Hepatocyte (in vitro differentiated cells): ENCODE measurements at regions not wholly inside any gene's neighbourhood (a gene's known extent, or its start where the extent isn't known, plus 50 kb on each side); places are given as distances from the start of the nearest gene placed in this dataset.

Experiments used
- DNase-seq: peaks from one replicate; pipeline ENCODE4 v3.0.0-alpha.2; 2016; ENCODE audit warnings: low spot score
- H2AFZ ChIP-seq: fragments of 200-600 bp; sonication (generic); 2 replicates; pipeline ENCODE4 v1.6.0; 2016; ENCODE audit warnings: antibody characterized with exemption, mild to moderate bottlenecking
- H3K27ac ChIP-seq: fragments of 200-600 bp; sonication (generic); 2 replicates; pipeline ENCODE4 v1.5.1; 2016; ENCODE audit warnings: mild to moderate bottlenecking
- H3K27me3 ChIP-seq: fragments of 200-600 bp; sonication (generic); 2 replicates; pipeline ENCODE4 v1.6.1; 2016
- H3K36me3 ChIP-seq: fragments of 200-600 bp; sonication (generic); replicated peaks from 2 replicates; pipeline ENCODE4 v1.5.1; 2016; ENCODE audit warnings: low read depth; ENCODE audit not compliant: insufficient read depth
- H3K4me1 ChIP-seq: fragments of 200-600 bp; sonication (generic); 2 replicates; pipeline ENCODE4 v1.5.1; 2016; ENCODE audit warnings: mild to moderate bottlenecking, moderate library complexity; ENCODE audit not compliant: insufficient read depth
- H3K4me2 ChIP-seq: fragments of 200-600 bp; sonication (generic); 2 replicates; pipeline ENCODE4 v1.6.0; 2016
- H3K4me3 ChIP-seq: fragments of 200-600 bp; sonication (generic); 2 replicates; pipeline ENCODE4 v1.5.1; 2016; ENCODE audit warnings: mild to moderate bottlenecking
- H3K79me2 ChIP-seq: fragments of 200-600 bp; sonication (generic); 2 replicates; pipeline ENCODE4 v1.6.0; 2017; ENCODE audit warnings: mild to moderate bottlenecking
- H3K9me2 ChIP-seq: fragments of 200-600 bp; sonication (generic); replicated peaks from 2 replicates; pipeline ENCODE4 v1.6.0; 2017; ENCODE audit warnings: mild to moderate bottlenecking; ENCODE audit not compliant: insufficient read depth
- H3K9me3 ChIP-seq: fragments of 200-600 bp; sonication (generic); 2 replicates; pipeline ENCODE4 v1.5.1; 2016; ENCODE audit warnings: low read depth, mild to moderate bottlenecking
- H4K20me1 ChIP-seq: fragments of 200-600 bp; sonication (generic); 2 replicates; pipeline ENCODE4 v1.6.0; 2016; ENCODE audit warnings: mild to moderate bottlenecking; ENCODE audit not compliant: insufficient read depth, poor library complexity, severe bottlenecking
- EZH2 ChIP-seq: fragments of 200-600 bp; sonication (generic); IDR thresholded peaks from 2 replicates; pipeline ENCODE4 v1.6.1; 2016; ENCODE audit warnings: antibody characterized with exemption, mild to moderate bottlenecking, borderline replicate concordance
- EZH2phosphoT487 ChIP-seq: fragments of 200-600 bp; sonication (generic); IDR thresholded peaks from one replicate; pipeline ENCODE4 v1.6.1; 2018; ENCODE audit warnings: antibody characterized with exemption, mild to moderate bottlenecking, low read depth, moderate library complexity; ENCODE audit not compliant: unreplicated experiment, severe bottlenecking
- WGBS: methylation state at CpG from one replicate; pipeline ENCODE4 v1.1.6; 2016; ENCODE audit warnings: low lambda C conversion rate; ENCODE audit errors: missing lambda C conversion rate; 5-methylcytosine and 5-hydroxymethylcytosine counted together
- TF ChIP-seq, protein P1 (sequence below): fragments of 200-600 bp; sonication (generic); IDR thresholded peaks from 2 replicates; pipeline ENCODE4 v1.5.1; 2016; ENCODE audit warnings: antibody characterized with exemption, mild to moderate bottlenecking; ENCODE audit not compliant: poor library complexity

DNA sequence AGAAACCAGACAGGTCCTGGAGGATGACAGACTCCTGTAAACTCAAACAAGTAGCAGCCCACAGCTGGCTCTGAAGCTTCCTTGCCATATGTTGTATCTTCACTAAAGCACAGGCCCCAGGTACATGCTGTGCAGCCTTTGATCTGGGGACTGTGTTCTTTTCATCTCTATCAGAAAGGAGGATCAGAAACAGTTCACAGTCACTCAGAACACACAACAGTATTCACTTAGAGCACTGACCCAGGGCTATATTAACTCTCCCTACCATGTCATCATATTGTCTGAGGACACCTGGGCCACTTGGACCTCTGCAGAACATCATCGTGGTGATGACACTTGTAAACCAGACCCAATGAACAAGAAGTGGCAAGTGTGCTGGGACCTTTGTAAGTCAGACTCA lies 222.0 kb downstream of the SETD4 start:
- H3K4me2 ChIP-seq, result no peak overlapping the region
- no peaks in the 10 kb centered on the region for H4K20me1 ChIP-seq
- no peak overlapping the region for H3K4me3 ChIP-seq
- H3K9me2 ChIP-seq, result no peaks in the 10 kb centered on the region
- H2AFZ ChIP-seq, result no peak overlapping the region
- TF ChIP-seq EZH2 (no peak), EZH2phosphoT487 (no peak)
- TF ChIP-seq, protein P1, sequence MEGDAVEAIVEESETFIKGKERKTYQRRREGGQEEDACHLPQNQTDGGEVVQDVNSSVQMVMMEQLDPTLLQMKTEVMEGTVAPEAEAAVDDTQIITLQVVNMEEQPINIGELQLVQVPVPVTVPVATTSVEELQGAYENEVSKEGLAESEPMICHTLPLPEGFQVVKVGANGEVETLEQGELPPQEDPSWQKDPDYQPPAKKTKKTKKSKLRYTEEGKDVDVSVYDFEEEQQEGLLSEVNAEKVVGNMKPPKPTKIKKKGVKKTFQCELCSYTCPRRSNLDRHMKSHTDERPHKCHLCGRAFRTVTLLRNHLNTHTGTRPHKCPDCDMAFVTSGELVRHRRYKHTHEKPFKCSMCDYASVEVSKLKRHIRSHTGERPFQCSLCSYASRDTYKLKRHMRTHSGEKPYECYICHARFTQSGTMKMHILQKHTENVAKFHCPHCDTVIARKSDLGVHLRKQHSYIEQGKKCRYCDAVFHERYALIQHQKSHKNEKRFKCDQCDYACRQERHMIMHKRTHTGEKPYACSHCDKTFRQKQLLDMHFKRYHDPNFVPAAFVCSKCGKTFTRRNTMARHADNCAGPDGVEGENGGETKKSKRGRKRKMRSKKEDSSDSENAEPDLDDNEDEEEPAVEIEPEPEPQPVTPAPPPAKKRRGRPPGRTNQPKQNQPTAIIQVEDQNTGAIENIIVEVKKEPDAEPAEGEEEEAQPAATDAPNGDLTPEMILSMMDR, result no peak
- no peak for DNase-seq
- no peaks in the 10 kb centered on the region for H3K27me3 ChIP-seq
- H3K27ac ChIP-seq, result no peak overlapping the region
- no peaks in the 10 kb centered on the region for H3K36me3 ChIP-seq
- H3K4me1 ChIP-seq, result peaks cover 5% of the 10 kb centered on the region
- H3K9me3 ChIP-seq, result no peaks in the 10 kb centered on the region
- H3K79me2 ChIP-seq, result no peaks in the 10 kb centered on the region
- 43% methylated on average over 1 of the region's 1 CpG for WGBS

DNA sequence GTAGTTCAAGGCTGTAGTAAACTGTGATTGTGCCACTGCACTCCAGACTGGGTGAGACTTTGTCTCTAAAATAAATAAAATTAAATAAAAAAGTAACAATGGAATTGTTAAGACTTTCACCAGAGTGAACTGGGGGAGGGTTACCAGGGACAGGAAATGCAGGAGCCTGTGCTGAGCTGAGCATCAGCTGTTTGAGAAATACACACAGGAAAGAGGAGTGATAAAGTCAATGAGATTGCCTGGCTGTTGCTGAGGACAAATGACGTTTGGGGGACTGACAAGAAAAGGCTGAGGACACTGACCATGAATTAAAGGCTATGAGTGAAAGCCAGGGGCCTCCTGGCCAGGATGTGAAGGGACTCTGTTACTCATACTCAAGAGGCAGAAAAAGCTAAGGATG lies 226.3 kb downstream of the SETD4 start:
- no peaks in the 10 kb centered on the region for H4K20me1 ChIP-seq
- WGBS, result 42% methylated on average over 1 of the region's 1 CpG
- no peak overlapping the region for H2AFZ ChIP-seq

DNA sequence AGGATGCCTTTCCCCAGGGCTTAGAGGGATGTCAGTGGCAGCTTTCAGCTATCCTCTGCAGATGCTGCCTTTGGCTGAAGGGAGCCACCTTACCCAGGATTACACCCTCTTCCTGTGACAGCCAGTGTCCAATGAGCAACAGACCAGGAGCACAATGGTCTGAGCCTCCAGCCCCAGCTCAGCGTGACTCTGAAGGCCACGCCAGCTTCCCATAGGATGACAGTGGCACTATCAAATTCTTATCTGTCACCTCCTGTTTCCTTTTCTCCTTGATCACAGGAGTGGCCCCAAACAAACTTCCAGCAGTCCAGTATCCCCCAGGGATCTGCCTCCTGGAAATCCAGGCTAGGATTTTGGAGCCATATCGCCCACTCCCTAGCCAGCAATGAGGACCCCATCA lies 226.9 kb downstream of the SETD4 start:
- Histone ChIP-seq H2AFZ (no peak overlapping the region), H3K4me2 (no peak overlapping the region), H3K9me2 (no peaks in the 10 kb centered on the region), H3K79me2 (no peaks in the 10 kb centered on the region), H3K27ac (no peak overlapping the region), H4K20me1 (no peaks in the 10 kb centered on the region), H3K9me3 (no peaks in the 10 kb centered on the region), H3K4me1 (peaks cover 5% of the 10 kb centered on the region), H3K27me3 (no peaks in the 10 kb centered on the region), H3K36me3 (no peaks in the 10 kb centered on the region), H3K4me3 (no peak overlapping the region)
- TF ChIP-seq EZH2phosphoT487, result no peak
- TF ChIP-seq EZH2, result no peak
- TF ChIP-seq, protein P1, result no peak
- WGBS, result 74% methylated on average over 3 of the region's 3 CpGs
- DNase-seq, result no peak

More for the DNA sequence above, 226.3 kb downstream of the SETD4 start:
- H3K4me1 ChIP-seq, result peaks cover 5% of the 10 kb centered on the region
- no peaks in the 10 kb centered on the region for H3K27me3 ChIP-seq
- no peak overlapping the region for H3K4me2 ChIP-seq
- no peak overlapping the region for H3K4me3 ChIP-seq
- no peaks in the 10 kb centered on the region for H3K79me2 ChIP-seq
- no peak overlapping the region for H3K27ac ChIP-seq
- DNase-seq, result no peak
- H3K9me3 ChIP-seq, result no peaks in the 10 kb centered on the region
- H3K9me2 ChIP-seq, result no peaks in the 10 kb centered on the region
- TF ChIP-seq, protein P1, result no peak
- TF ChIP-seq EZH2phosphoT487, result no peak
- no peaks in the 10 kb centered on the region for H3K36me3 ChIP-seq

DNA sequence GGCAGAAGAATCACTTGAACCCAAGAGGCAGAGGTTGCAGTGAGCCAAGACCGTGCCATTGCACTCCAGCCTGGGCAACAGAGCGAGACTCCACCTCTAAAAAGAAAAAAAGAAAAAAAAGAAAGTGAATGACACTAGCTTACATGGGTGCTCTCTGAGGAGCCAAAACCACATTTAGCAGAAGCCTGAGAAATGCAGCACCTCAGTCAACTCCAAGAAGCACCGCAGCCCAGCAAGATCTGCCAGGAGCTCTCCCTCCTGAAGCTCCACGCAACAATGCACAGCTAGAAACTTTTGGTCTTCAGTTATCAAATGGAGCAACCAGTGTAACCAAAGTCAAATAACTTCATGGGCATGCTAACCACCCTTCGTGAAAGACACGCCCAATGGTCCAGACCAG lies 229.1 kb downstream of the SETD4 start:
- H3K9me3 ChIP-seq, result no peaks in the 10 kb centered on the region
- no peak overlapping the region for H2AFZ ChIP-seq
- no peak overlapping the region for H3K4me3 ChIP-seq
- no peaks in the 10 kb centered on the region for H4K20me1 ChIP-seq
- H3K9me2 ChIP-seq, result no peaks in the 10 kb centered on the region
- H3K27me3 ChIP-seq, result no peaks in the 10 kb centered on the region
- TF ChIP-seq, protein P1, result no peak
- TF ChIP-seq EZH2 (no peak), EZH2phosphoT487 (no peak)
- no peak overlapping the region for H3K27ac ChIP-seq
- H3K4me1 ChIP-seq, result no peaks in the 10 kb centered on the region
- WGBS, result 94% methylated on average over 6 of the region's 6 CpGs
- no peak overlapping the region for H3K4me2 ChIP-seq
- H3K79me2 ChIP-seq, result no peaks in the 10 kb centered on the region
- DNase-seq, result no peak
- H3K36me3 ChIP-seq, result no peaks in the 10 kb centered on the region
